GM18511 (cell line): ENCODE measurements at regions not wholly inside any gene's neighbourhood (a gene's known extent, or its start where the extent isn't known, plus 50 kb on each side); places are given as distances from the start of the nearest gene placed in this dataset.
"Not testable (repeated sequence)": the region's sequence is repeated elsewhere in the genome, so short reads cannot be mapped to it uniquely, and the experiment has no call there.

ENCODE experiments used
- ATAC-seq: cut with Tn5 transposase; IDR thresholded peaks from one replicate; pipeline ENCODE4 v1.9.1; 2021; ENCODE audit warnings: mild to moderate bottlenecking, moderate library complexity; ENCODE audit not compliant: unreplicated experiment

- ATAC-seq = no peak
Observed at GRCh38 chr10:63003816-63004453, 129.2 kb upstream of the NRBF2 start.

GRCh38 chr10:62996925-62997324 is 136.2 kb upstream of the NRBF2 start:
- ATAC-seq = no peak

- no peak for ATAC-seq
Observed at GRCh38 chr10:62996516-62996915, 136.6 kb upstream of the NRBF2 start.

GRCh38 chr10:62993121-62993520 is 140.0 kb upstream of the NRBF2 start:
- ATAC-seq = no peak

DNA sequence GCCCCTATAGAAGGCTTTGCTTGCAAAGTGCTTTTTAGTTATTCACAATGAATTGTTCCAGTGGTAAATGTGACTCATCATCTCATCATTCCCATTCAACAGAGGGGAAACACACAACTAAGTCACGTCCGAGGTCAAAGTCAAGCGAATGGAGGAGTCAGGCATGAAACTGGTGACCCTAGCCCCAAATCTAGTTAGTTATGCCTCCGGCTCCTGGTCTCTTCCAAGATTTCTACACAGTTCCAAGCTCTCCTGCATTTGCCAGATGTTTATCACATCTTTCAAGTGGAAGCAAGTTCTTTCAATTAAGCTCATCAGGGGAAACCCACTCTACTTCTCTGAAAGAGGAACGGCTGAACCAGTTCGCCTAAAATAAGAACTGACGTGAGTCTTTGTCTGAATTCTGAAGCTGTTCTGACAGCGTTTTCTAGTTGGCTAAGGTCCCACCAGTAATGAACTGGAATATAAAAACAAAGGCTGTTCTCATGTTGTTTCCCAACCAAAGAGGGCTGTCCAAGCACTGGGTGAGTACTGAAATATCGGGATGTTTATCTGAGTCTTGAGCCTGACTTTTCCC is 140.9 kb upstream of the NRBF2 start:
- ATAC-seq = peak; percentile 85

DNA sequence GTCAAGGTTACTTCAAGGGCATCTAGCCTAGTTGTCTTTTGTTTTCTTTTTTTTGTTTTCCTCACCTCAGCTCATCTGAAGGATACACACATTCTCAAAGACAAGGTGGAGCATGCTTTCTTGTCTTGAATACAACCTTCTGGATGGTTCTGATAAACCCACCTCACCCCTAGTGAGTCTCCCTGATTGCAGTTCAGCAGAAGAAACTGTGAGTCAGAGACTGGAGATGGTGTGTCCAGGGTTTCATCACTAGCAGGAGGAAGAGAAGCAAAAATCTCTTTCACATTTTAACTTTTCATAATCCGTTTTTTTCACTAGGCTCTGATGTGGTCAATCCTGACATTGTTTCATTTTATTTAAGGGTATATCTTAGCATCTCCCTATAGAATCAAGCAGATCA is 143.0 kb upstream of the NRBF2 start:
- no peak for ATAC-seq

DNA sequence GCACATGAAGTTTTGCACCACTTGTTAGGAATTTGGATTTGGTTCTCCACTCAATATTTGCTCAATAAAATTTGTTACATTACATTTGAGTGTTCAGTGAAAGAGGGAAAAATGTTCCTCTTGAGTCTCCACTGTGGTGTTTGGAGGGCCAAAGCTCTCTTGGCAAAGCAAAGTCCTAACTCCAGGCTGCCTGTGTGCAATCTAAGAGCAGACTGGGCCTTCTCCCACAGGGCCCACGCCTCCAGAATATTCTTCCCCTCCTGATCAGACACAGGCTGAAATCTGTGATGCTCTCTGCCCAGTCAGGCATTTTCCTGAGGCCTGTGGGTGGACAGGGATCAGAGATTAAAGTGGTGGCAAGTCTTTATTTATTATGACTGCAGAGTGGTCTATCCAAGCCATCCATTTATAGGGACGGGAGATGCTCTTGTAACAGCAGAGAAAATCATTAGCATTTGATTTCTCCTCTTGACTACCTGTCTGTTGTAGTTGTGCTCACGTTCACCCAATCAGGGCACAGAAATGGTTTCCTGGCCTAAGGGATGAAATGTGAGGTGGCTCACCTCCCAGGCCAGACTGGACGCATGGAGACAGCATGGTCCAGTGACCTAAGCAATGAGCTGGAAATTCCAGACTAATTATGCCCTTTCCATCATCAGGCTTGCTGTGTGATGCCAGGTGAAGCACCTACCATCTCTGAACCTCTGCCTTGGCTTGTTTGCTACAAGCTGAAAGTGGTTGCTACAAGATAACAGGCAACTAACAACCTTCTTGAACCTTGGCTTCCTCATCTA is 147.1 kb upstream of the NRBF2 start:
- ATAC-seq = no peak

- no peak for ATAC-seq
Observed at GRCh38 chr10:62981096-62981495, 152.0 kb upstream of the NRBF2 start.

DNA sequence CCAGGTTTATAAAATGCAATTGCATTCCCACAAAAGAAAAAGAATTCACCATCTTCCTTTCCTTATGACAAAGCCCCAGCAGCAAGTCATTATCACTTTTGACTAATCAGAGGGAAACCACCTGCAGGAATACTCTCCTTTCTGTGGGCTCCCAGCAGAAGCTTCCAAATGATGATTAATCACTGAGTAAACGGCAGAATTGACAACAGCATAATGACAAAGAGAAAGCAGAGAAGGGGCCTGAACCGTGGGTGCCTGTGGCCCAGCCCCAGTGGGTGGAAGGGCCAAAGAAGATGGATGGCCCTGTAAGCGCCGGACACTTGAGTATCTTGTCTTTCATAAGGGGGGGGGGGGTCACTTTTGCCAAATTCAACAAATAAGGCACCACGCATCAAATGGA is 152.4 kb upstream of the NRBF2 start:
- no peak for ATAC-seq

GRCh38 chr10:62979921-62980320 is 153.2 kb upstream of the NRBF2 start:
- ATAC-seq = no peak

DNA sequence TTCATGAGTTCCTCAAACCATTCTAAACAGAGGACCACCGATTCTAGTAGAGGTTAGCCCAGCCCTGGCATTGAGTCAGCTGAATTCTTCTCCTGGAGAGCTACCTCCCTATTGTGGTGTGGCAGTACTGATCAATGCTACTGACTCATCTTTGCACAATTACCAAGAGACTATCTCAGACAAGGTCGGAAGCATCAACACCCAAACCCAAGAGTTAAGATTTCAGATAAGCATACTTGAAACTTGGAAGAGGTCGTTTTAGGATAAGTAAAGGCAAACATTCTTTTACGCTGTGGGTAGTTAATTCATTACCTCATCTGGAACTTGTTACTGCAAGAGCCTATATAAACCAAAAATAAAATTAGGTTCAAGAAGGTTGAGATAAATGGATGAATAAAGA is 154.6 kb upstream of the NRBF2 start:
- ATAC-seq = no peak

- not testable (repeated sequence) for ATAC-seq
Observed at GRCh38 chr10:62974795-62975194, 158.3 kb upstream of the NRBF2 start.

GRCh38 chr10:62972103-62972502 is 155.9 kb upstream of the EGR2 start:
- ATAC-seq = no peak

DNA sequence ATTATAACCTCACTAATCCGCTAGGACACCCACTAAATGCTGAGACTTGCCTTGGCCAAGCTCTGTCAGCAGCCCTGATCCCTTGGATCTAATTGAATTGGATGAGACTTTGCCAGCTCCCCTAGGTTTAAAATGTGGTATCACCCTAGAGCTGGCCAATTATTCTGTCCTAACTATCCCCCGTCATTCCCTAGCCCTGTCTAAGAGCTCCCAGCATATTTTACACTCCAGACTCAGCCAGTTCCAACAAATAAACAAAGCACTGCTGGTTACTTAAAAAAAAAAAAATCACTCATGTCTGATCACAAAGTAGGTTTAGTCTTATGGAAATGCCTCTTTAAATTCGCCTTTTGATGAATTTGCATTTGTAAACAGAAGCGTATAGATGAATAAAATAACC is 147.9 kb upstream of the EGR2 start:
- ATAC-seq = no peak

DNA sequence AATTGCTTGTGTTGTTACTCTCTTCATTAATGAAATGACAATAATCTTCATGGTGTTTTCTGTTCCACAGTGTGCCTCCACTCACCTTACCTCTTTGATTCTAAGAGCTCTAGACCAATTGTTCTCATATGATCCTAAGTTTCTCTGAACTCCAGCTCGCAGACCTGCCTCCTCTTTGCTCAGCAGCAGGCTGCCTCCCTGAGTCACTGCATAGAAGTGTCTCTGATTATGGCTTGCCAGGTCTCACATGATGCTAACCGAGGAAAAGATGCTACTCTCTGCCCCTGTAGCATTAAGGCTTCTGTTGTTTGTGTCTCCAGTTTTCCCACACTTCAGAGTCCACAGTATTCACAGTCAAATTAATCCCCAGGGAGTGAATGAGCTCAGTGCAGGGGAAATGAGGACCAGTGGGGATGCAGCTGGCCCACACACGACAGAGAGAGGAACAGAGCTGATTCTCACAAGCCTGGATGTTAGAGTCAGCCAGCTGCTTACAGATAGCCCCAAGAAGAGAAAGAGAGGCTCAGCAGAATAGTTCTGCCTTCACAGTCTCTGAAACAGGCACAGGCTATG is 145.9 kb upstream of the EGR2 start:
- no peak for ATAC-seq

GRCh38 chr10:62960416-62960815 is 144.2 kb upstream of the EGR2 start:
- no peak for ATAC-seq

DNA sequence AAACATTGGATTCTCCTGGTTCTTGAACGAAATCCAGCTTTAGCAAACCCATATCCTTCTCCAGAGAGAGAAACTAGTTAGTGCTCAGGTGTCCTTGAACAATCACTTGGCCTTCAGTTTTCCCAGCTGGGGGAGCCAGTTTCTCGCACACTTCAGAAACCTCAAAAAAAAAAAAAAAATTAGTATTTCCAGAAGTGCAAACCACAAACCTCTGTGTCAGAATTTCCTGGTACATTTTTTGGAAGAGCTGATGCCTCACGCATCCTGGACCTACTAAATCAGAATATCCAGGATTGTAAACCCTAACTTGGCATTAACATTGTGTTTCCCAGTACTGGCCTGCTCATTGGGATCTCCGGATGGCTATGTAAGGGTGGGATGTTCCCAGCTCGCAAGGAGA is 143.4 kb upstream of the EGR2 start:
- ATAC-seq = no peak

DNA sequence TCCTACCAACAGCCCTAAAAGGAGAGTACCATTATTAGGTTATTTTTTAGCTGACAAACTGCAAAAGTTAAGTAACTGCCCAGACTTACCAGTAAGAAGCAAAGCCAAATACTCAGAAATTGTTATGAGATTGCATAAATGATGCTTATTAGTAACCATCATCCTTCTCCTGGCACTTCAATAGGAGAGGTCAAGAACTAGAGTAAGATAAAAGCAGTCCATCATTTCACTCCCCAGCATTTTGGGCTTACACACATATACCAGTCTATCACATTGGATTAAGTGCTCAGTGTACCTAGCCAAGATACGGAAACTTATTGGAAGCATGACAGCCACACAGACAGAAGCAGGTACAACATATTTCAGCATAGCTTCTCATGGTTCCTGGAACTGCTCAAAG is 142.8 kb upstream of the EGR2 start:
- no peak for ATAC-seq

GRCh38 chr10:62946278-62946677 is 130.1 kb upstream of the EGR2 start:
- no peak for ATAC-seq

DNA sequence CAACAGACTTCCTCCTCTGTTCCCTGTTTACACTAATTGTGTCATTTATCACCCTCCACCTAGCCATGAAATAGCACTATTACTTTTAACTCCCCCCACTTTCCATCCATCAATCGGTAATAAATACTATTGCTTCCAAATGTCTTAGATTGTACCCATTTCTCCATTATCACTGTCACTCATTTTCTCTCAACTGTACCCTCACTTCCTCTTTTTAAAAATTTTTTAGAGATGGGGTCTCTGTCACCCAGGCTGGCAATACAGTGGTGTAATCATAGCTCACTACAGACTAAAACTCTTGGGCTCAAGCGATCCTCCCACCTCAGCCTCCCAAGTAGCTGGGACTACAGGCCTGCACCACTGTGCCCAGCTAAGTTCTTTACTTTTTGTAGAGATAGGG is 123.5 kb upstream of the EGR2 start:
- no peak for ATAC-seq

DNA sequence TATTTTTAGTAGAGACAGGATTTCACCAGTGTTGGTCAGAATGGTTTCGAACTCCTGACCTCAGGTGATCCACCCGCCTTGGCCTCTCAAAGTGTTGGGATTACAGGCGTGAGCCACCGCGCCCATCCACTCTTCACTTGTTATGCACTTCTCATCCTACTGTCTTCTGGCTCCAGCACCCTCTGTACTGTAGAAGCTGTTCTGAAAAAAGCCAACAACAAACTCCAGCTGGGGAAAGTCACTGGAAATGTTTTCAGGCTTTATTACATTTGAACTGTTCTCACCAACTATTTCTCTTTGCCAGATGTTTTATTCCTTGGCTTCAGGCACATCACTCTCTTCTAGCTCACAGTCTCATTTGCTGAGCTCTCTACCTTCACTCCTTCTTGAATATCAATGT is 122.5 kb upstream of the EGR2 start:
- ATAC-seq = no peak

GRCh38 chr10:62937674-62938073 is 121.5 kb upstream of the EGR2 start:
- ATAC-seq = no peak
